HEK293T (cell line): ENCODE measurements at regions not wholly inside any gene's neighbourhood (a gene's known extent, or its start where the extent isn't known, plus 50 kb on each side); places are given as distances from the start of the nearest gene placed in this dataset.

Source experiments
- ARNT ChIP-seq: fragments of 450-650 bp; IDR thresholded peaks from 2 replicates; pipeline ENCODE4 v1.6.1; 2017; ENCODE audit warnings: mild to moderate bottlenecking
- FOXA1 ChIP-seq: fragments of 450-650 bp; IDR thresholded peaks from 2 replicates; pipeline ENCODE4 v1.6.1; 2016; ENCODE audit warnings: mild to moderate bottlenecking
- FOXM1 ChIP-seq: fragments of 450-650 bp; IDR thresholded peaks from 2 replicates; pipeline ENCODE4 v1.6.1; 2017; ENCODE audit warnings: mild to moderate bottlenecking, borderline replicate concordance
- HDGF ChIP-seq: fragments of 450-650 bp; IDR thresholded peaks from 2 replicates; pipeline ENCODE4 v1.6.1; 2017; ENCODE audit warnings: antibody characterized with exemption, borderline replicate concordance
- SP1 ChIP-seq: fragments of 450-650 bp; IDR thresholded peaks from 2 replicates; pipeline ENCODE4 v1.6.1; 2017

DNA sequence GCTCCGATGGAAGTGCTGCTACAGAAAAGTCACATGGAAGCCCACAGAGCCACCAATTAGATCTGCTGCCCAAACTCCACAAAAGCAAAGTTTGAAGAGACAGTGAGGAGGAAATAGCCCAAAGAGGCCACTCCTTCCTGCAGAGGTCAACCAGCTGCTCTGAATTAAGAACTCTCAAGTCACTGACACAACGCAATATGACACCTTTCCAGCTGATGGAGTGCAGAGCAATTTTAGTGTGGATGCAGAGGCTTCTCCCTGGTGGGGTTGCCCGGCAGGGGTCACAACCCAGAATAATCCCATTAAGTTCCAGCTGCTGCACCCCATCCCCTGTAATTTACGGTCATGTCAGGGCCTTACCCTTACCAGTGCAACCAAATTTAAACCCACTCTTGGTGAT lies 361.9 kb upstream of the JARID2 start:
- TF ChIP-seq ARNT, result no peak
- TF ChIP-seq SP1, result no peak
- TF ChIP-seq FOXM1, result no peak
- no peak for TF ChIP-seq FOXA1
- TF ChIP-seq HDGF, result no peak
